ENCODE measurements at regions not wholly inside any gene's neighbourhood (a gene's known extent, or its start where the extent isn't known, plus 50 kb on each side); places are given as distances from the start of the nearest gene placed in this dataset.

GRCh38 chr2:21754164-21754788 lies 630.5 kb downstream of the TDRD15 start (continued):
- TF ChIP-seq PRDM6 (tag by site-specific recombination; IDR thresholded peaks at IDR 0.05) (no peak), ZNF274 (IDR thresholded peaks at IDR 0.05; ENCODE audit: low read length) (no peak), ZNF274 (tag by site-specific recombination; IDR thresholded peaks at IDR 0.05; ENCODE audit: borderline replicate concordance) (no peak), ZNF585B (tag by site-specific recombination; IDR thresholded peaks at IDR 0.05) (no peak), GLI4 (tag by site-specific recombination; IDR thresholded peaks at IDR 0.05) (no peak), WT1 (tag by site-specific recombination; IDR thresholded peaks at IDR 0.05) (no peak), ZBTB10 (tag by site-specific recombination; IDR thresholded peaks at IDR 0.05) (no peak), ZNF837 (tag by site-specific recombination; IDR thresholded peaks at IDR 0.05) (no peak)

GRCh38 chr2:21757805-21758430 lies 634.1 kb downstream of the TDRD15 start:
- POLR2A ChIA-PET: no interaction called here
- CTCF ChIA-PET: no interaction called here
- Histone ChIP-seq H3K4me1 (ENCODE audit: control insufficient read depth, insufficient read depth, low read length) (no peaks in the 10 kb centered on the region), H3K4me3 (ENCODE audit: low read depth, low read length) (no peak overlapping the region), H3K36me3 (ENCODE audit: control insufficient read depth in 2 of 2, insufficient read depth in 1 of 2, low read length in 2 of 2) (no peaks in the 10 kb centered on the region), H3K27ac (ENCODE audit: extremely low read depth, low read depth, low read length) (no peak overlapping the region), H3K9me3 (ENCODE audit: control insufficient read depth, insufficient read depth, low read depth, low read length) (no peaks in the 10 kb centered on the region)
- TF ChIP-seq ZIC2 (tag by site-specific recombination; IDR thresholded peaks at IDR 0.05): no peak
- TF ChIP-seq ZNF266 (tag by site-specific recombination; IDR thresholded peaks at IDR 0.05; ENCODE audit: low read depth): no peak
- no peak for TF ChIP-seq ZBTB7A (tag by site-specific recombination; IDR thresholded peaks at IDR 0.05; ENCODE audit: low read depth)
- no peak for TF ChIP-seq ZNF549 (tag by site-specific recombination; IDR thresholded peaks at IDR 0.05)
- TF ChIP-seq OVOL3 (tag by site-specific recombination; IDR thresholded peaks at IDR 0.05): no peak
- TF ChIP-seq ZNF350 (tag by site-specific recombination; IDR thresholded peaks at IDR 0.05): no peak
- no peak for TF ChIP-seq ZNF114 (tag by site-specific recombination; IDR thresholded peaks at IDR 0.05)
- TF ChIP-seq ZNF146 (tag by site-specific recombination; IDR thresholded peaks at IDR 0.05): no peak
- no peak for TF ChIP-seq SCRT1 (tag by site-specific recombination; IDR thresholded peaks at IDR 0.05; ENCODE audit: borderline replicate concordance)
- TF ChIP-seq ZNF664 (tag by site-specific recombination; IDR thresholded peaks at IDR 0.05): no peak
- TF ChIP-seq ZSCAN4 (tag by site-specific recombination; IDR thresholded peaks at IDR 0.05): no peak
- TF ChIP-seq GLI2 (tag by site-specific recombination; IDR thresholded peaks at IDR 0.05; ENCODE audit: borderline replicate concordance, low read depth): no peak
- TF ChIP-seq ZNF548 (tag by site-specific recombination; IDR thresholded peaks at IDR 0.05): no peak
- TF ChIP-seq ZNF26 (tag by site-specific recombination; IDR thresholded peaks at IDR 0.05): no peak
- no peak for TF ChIP-seq BCL11B (tag by site-specific recombination; IDR thresholded peaks at IDR 0.05; ENCODE audit: low read depth)
- no peak for TF ChIP-seq ZNF610 (tag by site-specific recombination; IDR thresholded peaks at IDR 0.05; ENCODE audit: borderline replicate concordance)
- no peak for TF ChIP-seq GFI1B (tag by site-specific recombination; IDR thresholded peaks at IDR 0.05)

Measured in HEK293 (cell line).